HEK293 (cell line): ENCODE measurements at regions not wholly inside any gene's neighbourhood (a gene's known extent, or its start where the extent isn't known, plus 50 kb on each side); places are given as distances from the start of the nearest gene placed in this dataset.

Experiments used
- CTCF ChIA-PET: fragments of 350-600 bp; formaldehyde crosslinking; extraction: SDS; loops from one replicate; lab custom pipeline; 2021; ENCODE audit warnings: antibody characterized with exemption; lab: Yijun Ruan, JAX
- POLR2A ChIA-PET: fragments of 300-600 bp; formaldehyde crosslinking; extraction: SDS; loops from one replicate; lab custom pipeline; 2020; ENCODE audit warnings: antibody characterized with exemption, inconsistent platforms; lab: Yijun Ruan, JAX
- H3K27ac ChIP-seq: fragments of 200-500 bp; sonication (Bioruptor generic); 2 replicates; pipeline ENCODE4 v1.5.1; 2014; ENCODE audit warnings: low read depth, low read length, control low read depth, inconsistent platforms; ENCODE audit errors: extremely low read depth
- H3K36me3 ChIP-seq, 2 experiments: fragments of 200-500 bp in 1 of 2; sonication (Bioruptor generic) in 1 of 2; 1 replicate in 1 of 2; 2 replicates in 1 of 2; pipeline ENCODE4 v1.5.1; 2014 to 2017; ENCODE audit warnings: inconsistent platforms in 2 of 2, low read length in 2 of 2; ENCODE audit not compliant: control insufficient read depth in 2 of 2, insufficient read depth in 1 of 2
- H3K4me1 ChIP-seq: fragments of 200-500 bp; sonication (Bioruptor generic); 2 replicates; pipeline ENCODE4 v1.5.1; 2014; ENCODE audit warnings: mild to moderate bottlenecking, low read length, inconsistent platforms; ENCODE audit not compliant: control insufficient read depth, insufficient read depth
- H3K4me3 ChIP-seq: 2 replicates; pipeline ENCODE4 v1.5.1; 2011; ENCODE audit warnings: low read depth, mild to moderate bottlenecking, control low read depth, low read length, moderate library complexity
- H3K9me3 ChIP-seq: fragments of 200-500 bp; sonication (Bioruptor generic); 2 replicates; pipeline ENCODE4 v1.5.1; 2014; ENCODE audit warnings: low read depth, low read length, inconsistent platforms; ENCODE audit not compliant: control insufficient read depth, insufficient read depth
- AEBP2 ChIP-seq: fragments of 450-650 bp; formaldehyde crosslinking; IDR thresholded peaks from 2 replicates; pipeline ENCODE4 v1.5.1; 2016; ENCODE audit warnings: missing biosample characterization, missing genetic modification characterization, borderline replicate concordance
- ATF2 ChIP-seq: fragments of 450-650 bp; formaldehyde crosslinking; IDR thresholded peaks from 2 replicates; pipeline ENCODE4 v1.5.1; 2016; ENCODE audit warnings: missing biosample characterization, missing genetic modification characterization, low read depth
- ELK4 ChIP-seq: IDR thresholded peaks from 2 replicates; pipeline ENCODE4 v1.6.1; 2011; ENCODE audit warnings: mild to moderate bottlenecking, low read depth, low read length, borderline replicate concordance
- GFI1B ChIP-seq: fragments of 450-650 bp; formaldehyde crosslinking; IDR thresholded peaks from 2 replicates; pipeline ENCODE4 v1.5.1; 2016; ENCODE audit warnings: missing biosample characterization, missing genetic modification characterization
- GLIS2 ChIP-seq: fragments of 450-650 bp; formaldehyde crosslinking; IDR thresholded peaks from 2 replicates; pipeline ENCODE4 v1.5.1; 2016; ENCODE audit warnings: missing biosample characterization, missing genetic modification characterization
- KLF17 ChIP-seq: fragments of 450-650 bp; formaldehyde crosslinking; IDR thresholded peaks from 2 replicates; pipeline ENCODE4 v1.5.1; 2016; ENCODE audit warnings: missing biosample characterization, missing genetic modification characterization
- SCRT2 ChIP-seq: fragments of 450-650 bp; formaldehyde crosslinking; IDR thresholded peaks from 2 replicates; pipeline ENCODE4 v1.5.1; 2016; ENCODE audit warnings: missing biosample characterization, missing genetic modification characterization
- YY2 ChIP-seq: fragments of 450-650 bp; formaldehyde crosslinking; IDR thresholded peaks from 2 replicates; pipeline ENCODE4 v1.5.1; 2016; ENCODE audit warnings: missing biosample characterization, missing genetic modification characterization
- ZBTB10 ChIP-seq: fragments of 450-650 bp; formaldehyde crosslinking; IDR thresholded peaks from 2 replicates; pipeline ENCODE4 v1.5.1; 2016; ENCODE audit warnings: missing biosample characterization, missing genetic modification characterization
- ZEB2 ChIP-seq: fragments of 450-650 bp; formaldehyde crosslinking; IDR thresholded peaks from 2 replicates; pipeline ENCODE4 v1.5.1; 2016; ENCODE audit warnings: missing biosample characterization, missing genetic modification characterization
- ZNF16 ChIP-seq: fragments of 450-650 bp; formaldehyde crosslinking; IDR thresholded peaks from 2 replicates; pipeline ENCODE4 v1.5.1; 2016; ENCODE audit warnings: low read depth, missing biosample characterization, missing genetic modification characterization
- ZNF184 ChIP-seq: fragments of 450-650 bp; IDR thresholded peaks from 2 replicates; pipeline ENCODE4 v1.5.1; 2018; ENCODE audit warnings: missing biosample characterization, mild to moderate bottlenecking, missing genetic modification characterization
- ZNF26 ChIP-seq: fragments of 450-650 bp; formaldehyde crosslinking; IDR thresholded peaks from 2 replicates; pipeline ENCODE4 v1.5.1; 2016; ENCODE audit warnings: missing biosample characterization, missing genetic modification characterization
- ZNF324 ChIP-seq: fragments of 450-650 bp; formaldehyde crosslinking; IDR thresholded peaks from 2 replicates; pipeline ENCODE4 v1.5.1; 2016; ENCODE audit warnings: missing biosample characterization, missing genetic modification characterization
- ZNF335 ChIP-seq: fragments of 450-650 bp; formaldehyde crosslinking; conservative IDR thresholded peaks from 2 replicates; pipeline ENCODE4 v1.5.1; 2016; ENCODE audit warnings: missing biosample characterization, missing genetic modification characterization
- ZNF366 ChIP-seq: fragments of 450-650 bp; formaldehyde crosslinking; conservative IDR thresholded peaks from 2 replicates; pipeline ENCODE4 v1.5.1; 2016; ENCODE audit warnings: missing biosample characterization, missing genetic modification characterization
- ZNF510 ChIP-seq: fragments of 450-650 bp; formaldehyde crosslinking; IDR thresholded peaks from 2 replicates; pipeline ENCODE4 v1.5.1; 2018; ENCODE audit warnings: mild to moderate bottlenecking, missing genetic modification characterization, missing biosample characterization; ENCODE audit not compliant: insufficient replicate concordance
- ZNF629 ChIP-seq: fragments of 450-650 bp; formaldehyde crosslinking; IDR thresholded peaks from 2 replicates; pipeline ENCODE4 v1.5.1; 2017; ENCODE audit warnings: missing biosample characterization, missing genetic modification characterization
- ZNF654 ChIP-seq: fragments of 450-650 bp; formaldehyde crosslinking; IDR thresholded peaks from 2 replicates; pipeline ENCODE4 v1.5.1; 2016; ENCODE audit warnings: low read depth, missing biosample characterization, missing genetic modification characterization
- ZNF664 ChIP-seq: fragments of 450-650 bp; formaldehyde crosslinking; IDR thresholded peaks from 2 replicates; pipeline ENCODE4 v1.5.1; 2016; ENCODE audit warnings: missing biosample characterization, missing genetic modification characterization
- ZNF843 ChIP-seq: fragments of 450-650 bp; formaldehyde crosslinking; IDR thresholded peaks from 2 replicates; pipeline ENCODE4 v1.5.1; 2016; ENCODE audit warnings: missing biosample characterization, missing genetic modification characterization

GRCh38 chr12:124681779-124682391 lies 114.5 kb upstream of the NCOR2 start:
- Histone ChIP-seq H3K4me1 (no peaks in the 10 kb centered on the region; the same call in 1 of the 2 replicates), H3K4me3 (no peak overlapping the region), H3K27ac (no peak overlapping the region), H3K9me3 (no peaks in the 10 kb centered on the region), H3K36me3 (no peaks in the 10 kb centered on the region)
- TF ChIP-seq ATF2 (tag by site-specific recombination): peak; percentile 56
- peak; percentile 49; the same call in 1 of the 2 replicates for TF ChIP-seq ZNF366 (tag by site-specific recombination)
- TF ChIP-seq ZNF664: no peak
- TF ChIP-seq KLF17: peak; percentile 82
- no peak for TF ChIP-seq ZNF26 (tag by site-specific recombination)
- peak; percentile 30; the same call in 1 of the 2 replicates for TF ChIP-seq ZNF629
- TF ChIP-seq ZEB2 (tag by site-specific recombination): no peak
- TF ChIP-seq ZNF510 (tag by site-specific recombination): no peak
- POLR2A ChIA-PET: interaction anchor here (1.0 kb wide), 1 partner anchor 39 kb away, joined by 4 read pairs; no protein-coding TSS in a partner anchor
- CTCF ChIA-PET: interaction anchor here (0.6 to 1.9 kb wide), 7 partner anchors 39 to 404 kb away, joined by 3 to 7 read pairs (median 4); no protein-coding TSS in a partner anchor

GRCh38 chr12:124680863-124681778 lies 113.7 kb upstream of the NCOR2 start:
- POLR2A ChIA-PET: interaction anchor here (1.0 kb wide), 1 partner anchor 40 kb away, joined by 4 read pairs; no protein-coding TSS in a partner anchor
- Histone ChIP-seq H3K9me3 (no peaks in the 10 kb centered on the region), H3K4me3 (no peak overlapping the region), H3K36me3 (no peaks in the 10 kb centered on the region), H3K27ac (no peak overlapping the region), H3K4me1 (no peaks in the 10 kb centered on the region; the same call in 1 of the 2 replicates)
- CTCF ChIA-PET: interaction anchor here (0.6 to 1.9 kb wide), 7 partner anchors 10 to 403 kb away, joined by 3 to 7 read pairs (median 3); no protein-coding TSS in a partner anchor
- TF ChIP-seq ZNF184 (tag by site-specific recombination) (no peak; the same call in 1 of the 2 replicates), GFI1B (no peak), ZNF654 (tag by site-specific recombination) (peak; percentile 35; the same call in 1 of the 2 replicates), ZNF843 (no peak), ZBTB10 (tag by site-specific recombination) (no peak), YY2 (tag by site-specific recombination) (no peak), ZNF324 (tag by site-specific recombination) (no peak), ELK4 (no peak), AEBP2 (tag by site-specific recombination) (no peak), SCRT2 (tag by site-specific recombination) (no peak), GLIS2 (tag by site-specific recombination) (no peak), ZNF16 (tag by site-specific recombination) (no peak), KLF17 (peak; percentile 62), ZNF335 (0 out of 2 replicates have a peak, but pooled peaks have one; percentile 35)
